Spleen (tissue), 11 donors: ENCODE measurements at regions not wholly inside any gene's neighbourhood (a gene's known extent, or its start where the extent isn't known, plus 50 kb on each side); places are given as distances from the start of the nearest gene placed in this dataset.
"Not testable (repeated sequence)": the region's sequence is repeated elsewhere in the genome, so short reads cannot be mapped to it uniquely, and the experiment has no call there.

ENCODE experiments used
- DNase-seq: peaks from one replicate; pipeline ENCODE4 v3.0.0-alpha.2; 2020
- H3K27ac ChIP-seq, 8 donors: fragments of 200-600 bp; sonication (generic) in 7 of 8; 1 replicate in 4 of 8; 2 replicates in 4 of 8; pipeline versions ENCODE4 v1.5.0 to v1.8.0; 2016 to 2021; ENCODE audit warnings: inconsistent platforms in 4 of 8, mild to moderate bottlenecking in 4 of 8, moderate library complexity in 1 of 8
- H3K27me3 ChIP-seq, 7 donors: fragments of 200-600 bp; sonication (generic) in 6 of 7; replicated peaks in 1 of 7; 1 replicate in 4 of 7; 2 replicates in 3 of 7; pipeline versions ENCODE4 v1.5.0 to v1.8.0; 2016 to 2021; ENCODE audit warnings: inconsistent platforms in 3 of 7, mild to moderate bottlenecking in 1 of 7
- H3K36me3 ChIP-seq, 6 donors: fragments of 200-600 bp; sonication (generic) in 5 of 6; 1 replicate in 4 of 6; 2 replicates in 2 of 6; pipeline versions ENCODE4 v1.5.0 to v1.8.0; 2016 to 2021; ENCODE audit warnings: inconsistent platforms in 2 of 6
- H3K4me1 ChIP-seq, 6 donors: fragments of 200-600 bp; sonication (generic) in 5 of 6; 1 replicate in 3 of 6; 2 replicates in 3 of 6; pipeline versions ENCODE4 v1.5.0 to v1.8.0; 2016 to 2021; ENCODE audit warnings: inconsistent platforms in 3 of 6
- H3K4me3 ChIP-seq, 8 donors: fragments of 200-600 bp; sonication (generic) in 7 of 8; 1 replicate in 4 of 8; 2 replicates in 4 of 8; pipeline versions ENCODE4 v1.5.0 to v1.8.0; 2016 to 2021; ENCODE audit warnings: inconsistent platforms in 4 of 8, mild to moderate bottlenecking in 4 of 8, moderate library complexity in 2 of 8
- H3K9me3 ChIP-seq, 8 donors: fragments of 200-600 bp; sonication (generic) in 7 of 8; 1 replicate in 4 of 8; 2 replicates in 4 of 8; pipeline versions ENCODE4 v1.5.0 to v1.8.0; 2016 to 2021; ENCODE audit warnings: inconsistent platforms in 4 of 8
- CTCF ChIP-seq, 11 experiments: fragments of 200-600 bp in 7 of 11; fragments of 450-650 bp in 4 of 11; sonication (generic) in 4 of 11; IDR thresholded peaks in 8 of 11; conservative IDR thresholded peaks in 3 of 11; 1 replicate in 7 of 11; 2 replicates in 4 of 11; pipeline versions ENCODE4 v1.4.0 to v1.8.0; 2016 to 2021; ENCODE audit warnings: antibody characterized with exemption in 11 of 11, inconsistent platforms in 4 of 11, mild to moderate bottlenecking in 1 of 11
- POLR2A ChIP-seq, 3 donors: fragments of 450-650 bp; IDR thresholded peaks; one replicate each; pipeline ENCODE4 v1.5.1; 2017; ENCODE audit warnings: antibody characterized with exemption in 3 of 3, mild to moderate bottlenecking in 1 of 3
- POLR2AphosphoS5 ChIP-seq, 3 donors: sonication (generic); formaldehyde crosslinking; IDR thresholded peaks; one replicate each; pipeline ENCODE4 v1.5.1; 2017; ENCODE audit warnings: antibody characterized with exemption in 3 of 3
- WGBS, 5 donors: extraction: QIAGEN DNeasy Blood & Tissue Kit in 3 of 5; methylation state at CpG; one replicate each; pipeline versions ENCODE4 v1.1.5 to v1.1.7; 2013 to 2018; 5-methylcytosine and 5-hydroxymethylcytosine counted together
- intact Hi-C: fragments of 100-400 bp; cut with DNase I; formaldehyde crosslinking; loops from one replicate; pipeline ENCODE4 v1.15.0; 2023; ENCODE audit warnings: low total_unique reads
- donor health status: healthy with polysubstance abuse.
- donor health status: DM: no; HTN: no; CAD: no; lungs with moderate emphysema.
- donor health status: DM: no; HTN: no; CAD: no.
- donor health status: Bipolar disorder and iron deficiency.
- donor health status: healthy.
- donor health status: DM: no; HTN: no; CAD: no.
- donor health status: DM: yes; HTN: yes; CAD: no.

GRCh38 chr9:32180597-32180996 is 203.8 kb upstream of the ACO1 start:
- Histone ChIP-seq H3K27ac (no peak overlapping the region), H3K4me3 (no peak overlapping the region), H3K36me3 (no peaks in the 10 kb centered on the region), H3K4me1 (no peaks in the 10 kb centered on the region), H3K27me3 (no peaks in the 10 kb centered on the region), H3K9me3 (no peaks in the 10 kb centered on the region)
- WGBS, 5 donors: 43 to 89% (median 87%) methylated on average over 1 of the region's 1 CpG
- TF ChIP-seq CTCF (IDR thresholded peaks at IDR 0.05 in 8 of 11, conservative IDR thresholded peaks at IDR 0.05 in 3 of 11) (no peak), POLR2A (IDR thresholded peaks at IDR 0.05) (no peak), POLR2AphosphoS5 (IDR thresholded peaks at IDR 0.05) (no peak)
- intact Hi-C loops: no loop called here
- DNase-seq: no peak

- Histone ChIP-seq H3K9me3 (no peaks in the 10 kb centered on the region), H3K4me1 (no peaks in the 10 kb centered on the region), H3K27me3 (no peaks in the 10 kb centered on the region), H3K36me3 (no peaks in the 10 kb centered on the region), H3K27ac (no peak overlapping the region), H3K4me3 (no peak overlapping the region)
- TF ChIP-seq POLR2A (IDR thresholded peaks at IDR 0.05) (no peak), CTCF (IDR thresholded peaks at IDR 0.05 in 8 of 11, conservative IDR thresholded peaks at IDR 0.05 in 3 of 11) (no peak), POLR2AphosphoS5 (IDR thresholded peaks at IDR 0.05) (no peak)
- intact Hi-C loops: no loop called here
- DNase-seq: no peak
These were observed 184.2 kb upstream of the ACO1 start for GRCh38 chr9:32200241-32200640.

- intact Hi-C loops: no loop called here
- Histone ChIP-seq H3K27me3 (no peaks in the 10 kb centered on the region), H3K36me3 (no peaks in the 10 kb centered on the region), H3K9me3 (no peaks in the 10 kb centered on the region), H3K27ac (no peak overlapping the region), H3K4me1 (no peaks in the 10 kb centered on the region), H3K4me3 (no peak overlapping the region)
- no peak for DNase-seq
- TF ChIP-seq POLR2A (IDR thresholded peaks at IDR 0.05) (no peak), CTCF (IDR thresholded peaks at IDR 0.05 in 8 of 11, conservative IDR thresholded peaks at IDR 0.05 in 3 of 11) (no peak)
These were observed 183.5 kb upstream of the ACO1 start for GRCh38 chr9:32200896-32201295.

GRCh38 chr9:32209164-32209563 is 175.3 kb upstream of the ACO1 start:
- H3K4me1 ChIP-seq, DNase-seq, H3K27me3 ChIP-seq, H3K4me3 ChIP-seq, H3K27ac ChIP-seq, intact Hi-C loops, H3K36me3 ChIP-seq: not testable (repeated sequence)
- 28 to 37% (median 35%) methylated on average over 3 of the region's 3 CpGs for WGBS, 5 donors
- H3K9me3 ChIP-seq: peaks cover 0 to 15% (median 0%) of the 10 kb centered on the region in 8 donors

- Histone ChIP-seq H3K27me3 (no peaks in the 10 kb centered on the region), H3K4me1 (no peaks in the 10 kb centered on the region)
- intact Hi-C loops: no loop called here
These were observed 166.2 kb upstream of the ACO1 start for GRCh38 chr9:32218100-32218767.

More at GRCh38 chr9:32218100-32218767, 166.2 kb upstream of the ACO1 start:
- no peak for DNase-seq
- H3K4me3 ChIP-seq: no peak overlapping the region
- H3K27ac ChIP-seq: no peak overlapping the region
- H3K36me3 ChIP-seq: no peaks in the 10 kb centered on the region
- H3K9me3 ChIP-seq: peaks cover 0 to 8% (median 0%) of the 10 kb centered on the region in 8 donors
- no peak for TF ChIP-seq POLR2A (IDR thresholded peaks at IDR 0.05)
- TF ChIP-seq CTCF (IDR thresholded peaks at IDR 0.05 in 8 of 11, conservative IDR thresholded peaks at IDR 0.05 in 3 of 11): no peak
- TF ChIP-seq POLR2AphosphoS5 (IDR thresholded peaks at IDR 0.05): no peak
